HEK293 (cell line): ENCODE measurements at regions not wholly inside any gene's neighbourhood (a gene's known extent, or its start where the extent isn't known, plus 50 kb on each side); places are given as distances from the start of the nearest gene placed in this dataset.
"Not testable (repeated sequence)": the region's sequence is repeated elsewhere in the genome, so short reads cannot be mapped to it uniquely, and the experiment has no call there.

ENCODE experiments used
- TF ChIP-seq, protein P1 (sequence below): fragments of 450-650 bp; formaldehyde crosslinking; IDR thresholded peaks from 2 replicates; pipeline ENCODE4 v1.5.1; 2016; ENCODE audit warnings: missing biosample characterization, missing genetic modification characterization
- TF ChIP-seq, protein P2 (sequence below): fragments of 450-650 bp; formaldehyde crosslinking; IDR thresholded peaks from 2 replicates; pipeline ENCODE4 v1.5.1; 2016; ENCODE audit warnings: missing biosample characterization, missing genetic modification characterization

DNA sequence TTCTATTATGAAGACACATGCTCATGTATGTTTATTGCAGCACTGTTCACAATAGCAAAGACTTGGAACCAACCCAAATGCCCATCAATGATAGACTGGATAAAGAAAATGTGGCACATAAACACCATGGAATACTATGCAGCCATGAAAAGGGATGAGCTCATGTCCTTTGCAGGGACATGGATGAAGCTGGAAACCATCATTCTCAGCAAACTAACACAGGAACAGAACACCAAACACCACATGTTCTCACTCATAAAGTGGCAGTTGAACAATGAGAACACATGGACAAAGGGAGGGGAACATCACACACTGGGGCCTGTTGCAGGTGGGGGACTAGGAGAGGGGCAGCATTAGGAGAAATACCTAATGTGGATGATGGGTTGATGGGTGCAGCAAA, 77.9 kb upstream of the BCHE start:
- TF ChIP-seq, protein P1, sequence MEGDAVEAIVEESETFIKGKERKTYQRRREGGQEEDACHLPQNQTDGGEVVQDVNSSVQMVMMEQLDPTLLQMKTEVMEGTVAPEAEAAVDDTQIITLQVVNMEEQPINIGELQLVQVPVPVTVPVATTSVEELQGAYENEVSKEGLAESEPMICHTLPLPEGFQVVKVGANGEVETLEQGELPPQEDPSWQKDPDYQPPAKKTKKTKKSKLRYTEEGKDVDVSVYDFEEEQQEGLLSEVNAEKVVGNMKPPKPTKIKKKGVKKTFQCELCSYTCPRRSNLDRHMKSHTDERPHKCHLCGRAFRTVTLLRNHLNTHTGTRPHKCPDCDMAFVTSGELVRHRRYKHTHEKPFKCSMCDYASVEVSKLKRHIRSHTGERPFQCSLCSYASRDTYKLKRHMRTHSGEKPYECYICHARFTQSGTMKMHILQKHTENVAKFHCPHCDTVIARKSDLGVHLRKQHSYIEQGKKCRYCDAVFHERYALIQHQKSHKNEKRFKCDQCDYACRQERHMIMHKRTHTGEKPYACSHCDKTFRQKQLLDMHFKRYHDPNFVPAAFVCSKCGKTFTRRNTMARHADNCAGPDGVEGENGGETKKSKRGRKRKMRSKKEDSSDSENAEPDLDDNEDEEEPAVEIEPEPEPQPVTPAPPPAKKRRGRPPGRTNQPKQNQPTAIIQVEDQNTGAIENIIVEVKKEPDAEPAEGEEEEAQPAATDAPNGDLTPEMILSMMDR = not testable (repeated sequence)
- TF ChIP-seq, protein P2, sequence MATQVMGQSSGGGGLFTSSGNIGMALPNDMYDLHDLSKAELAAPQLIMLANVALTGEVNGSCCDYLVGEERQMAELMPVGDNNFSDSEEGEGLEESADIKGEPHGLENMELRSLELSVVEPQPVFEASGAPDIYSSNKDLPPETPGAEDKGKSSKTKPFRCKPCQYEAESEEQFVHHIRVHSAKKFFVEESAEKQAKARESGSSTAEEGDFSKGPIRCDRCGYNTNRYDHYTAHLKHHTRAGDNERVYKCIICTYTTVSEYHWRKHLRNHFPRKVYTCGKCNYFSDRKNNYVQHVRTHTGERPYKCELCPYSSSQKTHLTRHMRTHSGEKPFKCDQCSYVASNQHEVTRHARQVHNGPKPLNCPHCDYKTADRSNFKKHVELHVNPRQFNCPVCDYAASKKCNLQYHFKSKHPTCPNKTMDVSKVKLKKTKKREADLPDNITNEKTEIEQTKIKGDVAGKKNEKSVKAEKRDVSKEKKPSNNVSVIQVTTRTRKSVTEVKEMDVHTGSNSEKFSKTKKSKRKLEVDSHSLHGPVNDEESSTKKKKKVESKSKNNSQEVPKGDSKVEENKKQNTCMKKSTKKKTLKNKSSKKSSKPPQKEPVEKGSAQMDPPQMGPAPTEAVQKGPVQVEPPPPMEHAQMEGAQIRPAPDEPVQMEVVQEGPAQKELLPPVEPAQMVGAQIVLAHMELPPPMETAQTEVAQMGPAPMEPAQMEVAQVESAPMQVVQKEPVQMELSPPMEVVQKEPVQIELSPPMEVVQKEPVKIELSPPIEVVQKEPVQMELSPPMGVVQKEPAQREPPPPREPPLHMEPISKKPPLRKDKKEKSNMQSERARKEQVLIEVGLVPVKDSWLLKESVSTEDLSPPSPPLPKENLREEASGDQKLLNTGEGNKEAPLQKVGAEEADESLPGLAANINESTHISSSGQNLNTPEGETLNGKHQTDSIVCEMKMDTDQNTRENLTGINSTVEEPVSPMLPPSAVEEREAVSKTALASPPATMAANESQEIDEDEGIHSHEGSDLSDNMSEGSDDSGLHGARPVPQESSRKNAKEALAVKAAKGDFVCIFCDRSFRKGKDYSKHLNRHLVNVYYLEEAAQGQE = not testable (repeated sequence)
